GM19193 (cell line): ENCODE measurements at regions not wholly inside any gene's neighbourhood (a gene's known extent, or its start where the extent isn't known, plus 50 kb on each side); places are given as distances from the start of the nearest gene placed in this dataset.

ENCODE experiments used
- POLR2A ChIP-seq: IDR thresholded peaks from 4 replicates; pipeline ENCODE4 v1.6.1; 2011; ENCODE audit not compliant: insufficient read depth, insufficient read length; ENCODE audit errors: extremely low read depth

GRCh38 chr17:33511670-33512069, 218.6 kb upstream of the ASIC2 start:
- no peak for TF ChIP-seq POLR2A

- no peak for TF ChIP-seq POLR2A
Observed at GRCh38 chr17:33512113-33512512, 219.0 kb upstream of the ASIC2 start.

GRCh38 chr17:33513769-33514168, 220.7 kb upstream of the ASIC2 start:
- TF ChIP-seq POLR2A, result no peak

GRCh38 chr17:33514369-33514768, 221.3 kb upstream of the ASIC2 start:
- no peak for TF ChIP-seq POLR2A

GRCh38 chr17:33515974-33516373, 222.9 kb upstream of the ASIC2 start:
- TF ChIP-seq POLR2A, result no peak

- no peak for TF ChIP-seq POLR2A
Observed at GRCh38 chr17:33516645-33517044, 223.6 kb upstream of the ASIC2 start.

- TF ChIP-seq POLR2A, result no peak
Observed at GRCh38 chr17:33517746-33518145, 224.7 kb upstream of the ASIC2 start.

GRCh38 chr17:33519692-33520091, 226.6 kb upstream of the ASIC2 start:
- no peak for TF ChIP-seq POLR2A

- no peak for TF ChIP-seq POLR2A
Observed at GRCh38 chr17:33520426-33521330, 227.6 kb upstream of the ASIC2 start.

- TF ChIP-seq POLR2A, result no peak
Observed at GRCh38 chr17:33521784-33522183, 228.7 kb upstream of the ASIC2 start.

- no peak for TF ChIP-seq POLR2A
Observed at GRCh38 chr17:33522623-33523022, 229.5 kb upstream of the ASIC2 start.

GRCh38 chr17:33523577-33523981, 230.5 kb upstream of the ASIC2 start:
- no peak for TF ChIP-seq POLR2A

GRCh38 chr17:33525186-33525585, 232.1 kb upstream of the ASIC2 start:
- TF ChIP-seq POLR2A, result no peak

GRCh38 chr17:33526717-33527116, 233.6 kb upstream of the ASIC2 start:
- TF ChIP-seq POLR2A, result no peak

- no peak for TF ChIP-seq POLR2A
Observed at GRCh38 chr17:33527290-33527689, 234.2 kb upstream of the ASIC2 start.

GRCh38 chr17:33528846-33529245, 235.8 kb upstream of the ASIC2 start:
- no peak for TF ChIP-seq POLR2A

GRCh38 chr17:33529816-33530215, 236.7 kb upstream of the ASIC2 start:
- no peak for TF ChIP-seq POLR2A

- TF ChIP-seq POLR2A, result no peak
Observed at GRCh38 chr17:33531311-33531710, 238.2 kb upstream of the ASIC2 start.

GRCh38 chr17:33534087-33534486, 241.0 kb upstream of the ASIC2 start:
- no peak for TF ChIP-seq POLR2A
